ENCODE measurements at regions not wholly inside any gene's neighbourhood (a gene's known extent, or its start where the extent isn't known, plus 50 kb on each side); places are given as distances from the start of the nearest gene placed in this dataset.

DNA sequence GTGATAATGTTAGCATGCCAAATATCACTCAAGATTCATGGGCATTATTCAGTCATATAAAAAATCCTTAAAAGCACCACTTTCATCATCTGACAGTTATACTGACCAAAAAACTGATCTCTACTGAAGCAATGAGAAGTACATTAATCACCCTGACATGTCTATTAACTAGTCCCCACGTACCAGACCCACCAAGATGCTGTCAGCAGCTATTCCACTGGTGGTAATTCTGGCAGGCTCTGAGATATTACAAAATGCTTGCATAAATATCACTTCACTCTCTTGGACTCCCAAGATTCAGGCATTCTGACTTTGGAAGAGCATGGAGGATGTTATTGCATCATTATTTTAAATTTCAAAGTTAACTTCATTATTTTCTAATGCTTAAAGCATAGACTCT, 717.0 kb downstream of the DNAH5 start:
- no peak for DNase-seq (ENCODE audit: low read depth, low spot score)
- no peak overlapping the region for H3K27ac ChIP-seq (ENCODE audit: low read depth, low read length)
- CTCF ChIA-PET = no interaction called here
- no peak overlapping the region for H3K4me3 ChIP-seq (replicated peaks in 1 of 2; ENCODE audit: low read depth in 1 of 2, low read length in 2 of 2)
- intact Hi-C loops (cut with micrococcal nuclease) = no loop called here
- H3K9ac ChIP-seq (ENCODE audit: low read length) = no peak overlapping the region
- RAD21 ChIA-PET (ENCODE audit: low non-redundant PET in 1 of 2, low total read pairs in 2 of 2, uncharacterized antibody in 2 of 2, unreplicated experiment in 2 of 2) = no interaction called here
- no peaks in the 10 kb centered on the region for H4K20me1 ChIP-seq (ENCODE audit: insufficient read depth)
- no peaks in the 10 kb centered on the region for H3K4me1 ChIP-seq (ENCODE audit: control insufficient read depth in 1 of 2, insufficient read depth in 2 of 2, low read length in 2 of 2)
- no peaks in the 10 kb centered on the region for H3K36me3 ChIP-seq (ENCODE audit: control insufficient read depth in 1 of 2, insufficient read depth in 2 of 2, low read length in 2 of 2)
- H3K79me2 ChIP-seq (ENCODE audit: insufficient read depth, low read length) = no peaks in the 10 kb centered on the region
- no peak overlapping the region for H3K4me2 ChIP-seq (ENCODE audit: low read length)
- H3K9me3 ChIP-seq (ENCODE audit: control insufficient read depth in 1 of 2, insufficient read depth in 1 of 2, low read depth in 1 of 2, low read length in 2 of 2) = peaks cover 16 to 17% of the 10 kb centered on the region in 2 experiments; a peak in 2 of 4 replicates
- POLR2A ChIA-PET = no interaction called here
- no peaks in the 10 kb centered on the region for H3K9me2 ChIP-seq (ENCODE audit: insufficient read depth)
- ATAC-seq = no peak
- H3K27me3 ChIP-seq (ENCODE audit: insufficient read depth, low read length) = no peaks in the 10 kb centered on the region
- BruUV-seq (replicated peaks) = no TSS peak
- H2AFZ ChIP-seq (ENCODE audit: low read depth, low read length, poor library complexity, severe bottlenecking) = no peak overlapping the region
- no peak for TF ChIP-seq POLR2AphosphoS5 (IDR thresholded peaks at IDR 0.05; ENCODE audit: low read depth, low read length)
- no peak for TF ChIP-seq SP1 (IDR thresholded peaks at IDR 0.05; ENCODE audit: low read depth)
- TF ChIP-seq ELF1 (IDR thresholded peaks at IDR 0.05; ENCODE audit: borderline replicate concordance, low read depth) = no peak
- TF ChIP-seq RAD21 (IDR thresholded peaks at IDR 0.05; ENCODE audit: low read depth) = no peak
- no peak for TF ChIP-seq EZH2 (IDR thresholded peaks at IDR 0.05)
- TF ChIP-seq ZFX (IDR thresholded peaks at IDR 0.05) = no peak
- TF ChIP-seq, protein P1, sequence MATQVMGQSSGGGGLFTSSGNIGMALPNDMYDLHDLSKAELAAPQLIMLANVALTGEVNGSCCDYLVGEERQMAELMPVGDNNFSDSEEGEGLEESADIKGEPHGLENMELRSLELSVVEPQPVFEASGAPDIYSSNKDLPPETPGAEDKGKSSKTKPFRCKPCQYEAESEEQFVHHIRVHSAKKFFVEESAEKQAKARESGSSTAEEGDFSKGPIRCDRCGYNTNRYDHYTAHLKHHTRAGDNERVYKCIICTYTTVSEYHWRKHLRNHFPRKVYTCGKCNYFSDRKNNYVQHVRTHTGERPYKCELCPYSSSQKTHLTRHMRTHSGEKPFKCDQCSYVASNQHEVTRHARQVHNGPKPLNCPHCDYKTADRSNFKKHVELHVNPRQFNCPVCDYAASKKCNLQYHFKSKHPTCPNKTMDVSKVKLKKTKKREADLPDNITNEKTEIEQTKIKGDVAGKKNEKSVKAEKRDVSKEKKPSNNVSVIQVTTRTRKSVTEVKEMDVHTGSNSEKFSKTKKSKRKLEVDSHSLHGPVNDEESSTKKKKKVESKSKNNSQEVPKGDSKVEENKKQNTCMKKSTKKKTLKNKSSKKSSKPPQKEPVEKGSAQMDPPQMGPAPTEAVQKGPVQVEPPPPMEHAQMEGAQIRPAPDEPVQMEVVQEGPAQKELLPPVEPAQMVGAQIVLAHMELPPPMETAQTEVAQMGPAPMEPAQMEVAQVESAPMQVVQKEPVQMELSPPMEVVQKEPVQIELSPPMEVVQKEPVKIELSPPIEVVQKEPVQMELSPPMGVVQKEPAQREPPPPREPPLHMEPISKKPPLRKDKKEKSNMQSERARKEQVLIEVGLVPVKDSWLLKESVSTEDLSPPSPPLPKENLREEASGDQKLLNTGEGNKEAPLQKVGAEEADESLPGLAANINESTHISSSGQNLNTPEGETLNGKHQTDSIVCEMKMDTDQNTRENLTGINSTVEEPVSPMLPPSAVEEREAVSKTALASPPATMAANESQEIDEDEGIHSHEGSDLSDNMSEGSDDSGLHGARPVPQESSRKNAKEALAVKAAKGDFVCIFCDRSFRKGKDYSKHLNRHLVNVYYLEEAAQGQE (IDR thresholded peaks at IDR 0.05; ENCODE audit: low read depth) = no peak
- TF ChIP-seq JUND (IDR thresholded peaks at IDR 0.05) = no peak
- TF ChIP-seq, protein P2, sequence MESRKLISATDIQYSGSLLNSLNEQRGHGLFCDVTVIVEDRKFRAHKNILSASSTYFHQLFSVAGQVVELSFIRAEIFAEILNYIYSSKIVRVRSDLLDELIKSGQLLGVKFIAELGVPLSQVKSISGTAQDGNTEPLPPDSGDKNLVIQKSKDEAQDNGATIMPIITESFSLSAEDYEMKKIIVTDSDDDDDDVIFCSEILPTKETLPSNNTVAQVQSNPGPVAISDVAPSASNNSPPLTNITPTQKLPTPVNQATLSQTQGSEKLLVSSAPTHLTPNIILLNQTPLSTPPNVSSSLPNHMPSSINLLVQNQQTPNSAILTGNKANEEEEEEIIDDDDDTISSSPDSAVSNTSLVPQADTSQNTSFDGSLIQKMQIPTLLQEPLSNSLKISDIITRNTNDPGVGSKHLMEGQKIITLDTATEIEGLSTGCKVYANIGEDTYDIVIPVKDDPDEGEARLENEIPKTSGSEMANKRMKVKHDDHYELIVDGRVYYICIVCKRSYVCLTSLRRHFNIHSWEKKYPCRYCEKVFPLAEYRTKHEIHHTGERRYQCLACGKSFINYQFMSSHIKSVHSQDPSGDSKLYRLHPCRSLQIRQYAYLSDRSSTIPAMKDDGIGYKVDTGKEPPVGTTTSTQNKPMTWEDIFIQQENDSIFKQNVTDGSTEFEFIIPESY (IDR thresholded peaks at IDR 0.05; ENCODE audit: extremely low read depth, insufficient replicate concordance, low read length) = no peak
- TF ChIP-seq, protein P3, sequence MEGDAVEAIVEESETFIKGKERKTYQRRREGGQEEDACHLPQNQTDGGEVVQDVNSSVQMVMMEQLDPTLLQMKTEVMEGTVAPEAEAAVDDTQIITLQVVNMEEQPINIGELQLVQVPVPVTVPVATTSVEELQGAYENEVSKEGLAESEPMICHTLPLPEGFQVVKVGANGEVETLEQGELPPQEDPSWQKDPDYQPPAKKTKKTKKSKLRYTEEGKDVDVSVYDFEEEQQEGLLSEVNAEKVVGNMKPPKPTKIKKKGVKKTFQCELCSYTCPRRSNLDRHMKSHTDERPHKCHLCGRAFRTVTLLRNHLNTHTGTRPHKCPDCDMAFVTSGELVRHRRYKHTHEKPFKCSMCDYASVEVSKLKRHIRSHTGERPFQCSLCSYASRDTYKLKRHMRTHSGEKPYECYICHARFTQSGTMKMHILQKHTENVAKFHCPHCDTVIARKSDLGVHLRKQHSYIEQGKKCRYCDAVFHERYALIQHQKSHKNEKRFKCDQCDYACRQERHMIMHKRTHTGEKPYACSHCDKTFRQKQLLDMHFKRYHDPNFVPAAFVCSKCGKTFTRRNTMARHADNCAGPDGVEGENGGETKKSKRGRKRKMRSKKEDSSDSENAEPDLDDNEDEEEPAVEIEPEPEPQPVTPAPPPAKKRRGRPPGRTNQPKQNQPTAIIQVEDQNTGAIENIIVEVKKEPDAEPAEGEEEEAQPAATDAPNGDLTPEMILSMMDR (IDR thresholded peaks at IDR 0.05 in 2 of 3, conservative IDR thresholded peaks at IDR 0.05 in 1 of 3; ENCODE audit: borderline replicate concordance in 1 of 3, insufficient read depth in 1 of 3, low read depth in 2 of 3, low read length in 2 of 3) = no peak
- TF ChIP-seq POLR2A (IDR thresholded peaks at IDR 0.05; ENCODE audit: borderline replicate concordance, extremely low read depth, insufficient read depth, insufficient read length) = no peak
- TF ChIP-seq ZNF274 (IDR thresholded peaks at IDR 0.05; ENCODE audit: low read depth, low read length) = no peak

All from HCT116 (cell line).